ENCODE measurements at regions not wholly inside any gene's neighbourhood (a gene's known extent, or its start where the extent isn't known, plus 50 kb on each side); places are given as distances from the start of the nearest gene placed in this dataset.

DNA sequence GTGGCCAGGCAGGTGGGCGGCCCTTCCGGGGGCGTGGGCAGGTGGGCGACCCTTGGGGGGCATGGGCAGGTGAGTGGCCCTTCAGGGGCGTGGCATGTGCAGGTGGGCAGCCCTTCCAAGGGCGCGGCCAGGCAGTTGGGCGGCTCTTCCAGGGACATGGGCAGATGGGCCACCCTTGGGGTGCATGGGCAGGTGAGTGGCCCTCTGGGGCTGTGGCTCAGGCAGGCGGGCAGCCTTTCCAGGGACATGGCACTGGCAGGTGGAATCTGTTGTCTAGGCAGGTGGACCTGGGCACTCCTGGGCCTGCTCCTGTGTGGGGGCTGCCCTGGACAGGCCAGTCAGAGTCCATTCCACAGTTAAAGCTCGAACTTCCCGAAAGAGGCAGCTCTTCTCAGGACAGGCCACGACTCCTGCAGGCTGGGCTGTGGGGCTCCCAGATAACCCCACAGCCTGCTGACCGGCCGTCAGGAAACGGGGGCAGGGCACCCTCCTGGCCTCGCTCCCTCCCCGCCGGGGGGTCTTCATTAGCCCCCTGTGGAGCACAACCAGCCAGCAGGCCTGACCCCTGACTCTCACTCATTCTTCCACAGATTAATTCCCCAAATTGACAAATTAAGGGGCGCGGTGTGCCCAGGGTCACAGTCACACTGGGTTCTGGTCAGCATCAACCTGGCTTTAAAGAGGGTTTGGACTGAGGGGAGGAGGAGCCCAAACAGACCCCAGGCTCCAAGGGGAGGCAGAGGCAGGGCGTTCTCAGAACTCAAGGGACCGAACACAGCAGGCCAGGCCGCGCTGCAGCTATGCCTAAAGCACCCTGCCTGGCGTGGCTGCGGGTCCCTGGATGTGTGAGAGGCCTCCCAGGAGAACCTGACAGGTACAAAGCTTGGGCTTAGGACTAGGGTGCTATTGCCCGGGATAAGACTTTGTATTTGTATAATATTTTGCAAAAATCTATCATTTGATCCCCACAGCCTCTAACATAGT is 130.0 kb downstream of the DLL1 start:
- TF ChIP-seq, protein P1, sequence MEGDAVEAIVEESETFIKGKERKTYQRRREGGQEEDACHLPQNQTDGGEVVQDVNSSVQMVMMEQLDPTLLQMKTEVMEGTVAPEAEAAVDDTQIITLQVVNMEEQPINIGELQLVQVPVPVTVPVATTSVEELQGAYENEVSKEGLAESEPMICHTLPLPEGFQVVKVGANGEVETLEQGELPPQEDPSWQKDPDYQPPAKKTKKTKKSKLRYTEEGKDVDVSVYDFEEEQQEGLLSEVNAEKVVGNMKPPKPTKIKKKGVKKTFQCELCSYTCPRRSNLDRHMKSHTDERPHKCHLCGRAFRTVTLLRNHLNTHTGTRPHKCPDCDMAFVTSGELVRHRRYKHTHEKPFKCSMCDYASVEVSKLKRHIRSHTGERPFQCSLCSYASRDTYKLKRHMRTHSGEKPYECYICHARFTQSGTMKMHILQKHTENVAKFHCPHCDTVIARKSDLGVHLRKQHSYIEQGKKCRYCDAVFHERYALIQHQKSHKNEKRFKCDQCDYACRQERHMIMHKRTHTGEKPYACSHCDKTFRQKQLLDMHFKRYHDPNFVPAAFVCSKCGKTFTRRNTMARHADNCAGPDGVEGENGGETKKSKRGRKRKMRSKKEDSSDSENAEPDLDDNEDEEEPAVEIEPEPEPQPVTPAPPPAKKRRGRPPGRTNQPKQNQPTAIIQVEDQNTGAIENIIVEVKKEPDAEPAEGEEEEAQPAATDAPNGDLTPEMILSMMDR (IDR thresholded peaks at IDR 0.05): no peak
- TF ChIP-seq POLR2A (IDR thresholded peaks at IDR 0.05; ENCODE audit: low read depth): no peak
- TF ChIP-seq EP300 (IDR thresholded peaks at IDR 0.05): no peak

All from esophagus muscularis mucosa (tissue), 4 donors.